Keratinocyte (primary cell): ENCODE measurements at regions not wholly inside any gene's neighbourhood (a gene's known extent, or its start where the extent isn't known, plus 50 kb on each side); places are given as distances from the start of the nearest gene placed in this dataset.

ENCODE experiments used
- EZH2 ChIP-seq: IDR thresholded peaks from one replicate; pipeline ENCODE4 v1.6.1; 2012; ENCODE audit warnings: inconsistent platforms, mild to moderate bottlenecking, low read length, moderate library complexity
- TF ChIP-seq, protein P1 (sequence below), 3 experiments: IDR thresholded peaks in 1 of 3; conservative IDR thresholded peaks in 1 of 3; optimal IDR thresholded peaks in 1 of 3; 2 replicates in 2 of 3; 3 replicates in 1 of 3; pipeline versions ENCODE3 to v1.5.1; 2011; ENCODE audit warnings: low read length in 3 of 3, mild to moderate bottlenecking in 3 of 3, moderate library complexity in 2 of 3, control low read depth in 1 of 3, inconsistent platforms in 1 of 3; ENCODE audit not compliant: insufficient read depth in 2 of 3; ENCODE audit errors: extremely low read depth in 1 of 3

DNA sequence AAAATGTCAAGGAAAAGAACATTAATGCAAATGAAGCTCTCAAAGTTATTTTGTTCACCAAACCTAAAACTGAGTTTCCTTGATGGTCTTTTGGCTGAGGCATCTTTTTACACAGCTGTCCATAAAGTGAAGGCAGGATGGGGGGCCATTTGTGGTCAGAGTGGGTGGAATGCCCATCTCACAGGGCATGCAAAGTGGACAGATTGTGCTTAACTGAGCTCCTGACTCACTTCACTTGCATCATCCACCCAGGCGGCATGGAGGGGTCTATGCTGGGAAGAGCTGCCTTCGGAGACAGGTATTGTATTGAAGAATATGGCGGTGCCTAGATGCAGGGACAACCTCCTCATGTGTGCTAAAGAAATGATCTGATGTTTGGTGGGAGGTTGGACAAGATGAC, 905.3 kb downstream of the KCNMA1 start:
- TF ChIP-seq, protein P1, sequence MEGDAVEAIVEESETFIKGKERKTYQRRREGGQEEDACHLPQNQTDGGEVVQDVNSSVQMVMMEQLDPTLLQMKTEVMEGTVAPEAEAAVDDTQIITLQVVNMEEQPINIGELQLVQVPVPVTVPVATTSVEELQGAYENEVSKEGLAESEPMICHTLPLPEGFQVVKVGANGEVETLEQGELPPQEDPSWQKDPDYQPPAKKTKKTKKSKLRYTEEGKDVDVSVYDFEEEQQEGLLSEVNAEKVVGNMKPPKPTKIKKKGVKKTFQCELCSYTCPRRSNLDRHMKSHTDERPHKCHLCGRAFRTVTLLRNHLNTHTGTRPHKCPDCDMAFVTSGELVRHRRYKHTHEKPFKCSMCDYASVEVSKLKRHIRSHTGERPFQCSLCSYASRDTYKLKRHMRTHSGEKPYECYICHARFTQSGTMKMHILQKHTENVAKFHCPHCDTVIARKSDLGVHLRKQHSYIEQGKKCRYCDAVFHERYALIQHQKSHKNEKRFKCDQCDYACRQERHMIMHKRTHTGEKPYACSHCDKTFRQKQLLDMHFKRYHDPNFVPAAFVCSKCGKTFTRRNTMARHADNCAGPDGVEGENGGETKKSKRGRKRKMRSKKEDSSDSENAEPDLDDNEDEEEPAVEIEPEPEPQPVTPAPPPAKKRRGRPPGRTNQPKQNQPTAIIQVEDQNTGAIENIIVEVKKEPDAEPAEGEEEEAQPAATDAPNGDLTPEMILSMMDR (optimal IDR thresholded peaks at IDR 0.05 in 1 of 3, IDR thresholded peaks at IDR 0.05 in 1 of 3, conservative IDR thresholded peaks at IDR 0.05 in 1 of 3; ENCODE audit: extremely low read depth in 1 of 3, insufficient read depth in 2 of 3, low read length in 3 of 3), result no peak
- no peak for TF ChIP-seq EZH2
